ENCODE measurements at regions not wholly inside any gene's neighbourhood (a gene's known extent, or its start where the extent isn't known, plus 50 kb on each side); places are given as distances from the start of the nearest gene placed in this dataset.

- DNase-seq (ENCODE audit: low read depth) = no peak
Measured at GRCh38 chr6:139852067-139852466, 477.6 kb upstream of the CITED2 start.

DNA sequence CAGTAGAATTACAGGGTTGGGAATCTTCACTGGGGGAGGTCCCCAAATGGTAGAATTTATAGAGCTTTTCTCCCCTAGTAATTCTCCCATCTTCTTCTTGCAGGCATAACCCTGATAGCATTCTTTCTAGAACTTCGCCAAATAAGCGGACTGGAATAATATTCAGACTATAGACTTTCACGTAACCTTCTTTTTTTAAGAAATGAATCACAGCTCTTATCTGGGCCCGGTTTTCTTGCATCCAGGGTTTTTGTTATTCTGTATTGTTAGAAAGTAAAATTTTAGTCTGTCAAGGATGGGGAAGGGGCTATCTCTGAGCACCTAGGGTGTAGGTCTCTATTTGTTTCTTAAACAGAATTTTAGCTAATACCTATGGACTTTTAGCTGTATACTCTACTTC lies 476.8 kb upstream of the CITED2 start:
- no peak for DNase-seq (ENCODE audit: low read depth)

GRCh38 chr6:139850512-139850911 lies 476.1 kb upstream of the CITED2 start:
- no peak for DNase-seq (ENCODE audit: low read depth)

DNA sequence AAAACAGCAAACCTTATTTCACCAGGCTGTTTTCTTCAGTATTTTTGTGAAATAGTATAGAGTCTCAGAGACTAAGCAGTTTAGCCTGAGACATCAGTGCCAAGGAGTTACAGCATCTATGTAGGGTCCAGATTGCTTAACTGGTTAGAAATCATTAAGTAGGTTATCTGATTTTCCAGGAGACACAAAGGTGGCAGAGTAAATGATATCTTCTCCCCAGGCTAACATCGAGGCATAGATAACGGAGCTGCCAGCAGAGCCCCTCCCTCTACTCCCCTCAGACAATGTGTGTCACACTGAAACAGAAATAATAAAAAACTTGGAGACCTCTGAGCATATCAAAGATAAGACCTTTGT lies 473.0 kb upstream of the CITED2 start:
- DNase-seq (ENCODE audit: low read depth) = no peak

DNA sequence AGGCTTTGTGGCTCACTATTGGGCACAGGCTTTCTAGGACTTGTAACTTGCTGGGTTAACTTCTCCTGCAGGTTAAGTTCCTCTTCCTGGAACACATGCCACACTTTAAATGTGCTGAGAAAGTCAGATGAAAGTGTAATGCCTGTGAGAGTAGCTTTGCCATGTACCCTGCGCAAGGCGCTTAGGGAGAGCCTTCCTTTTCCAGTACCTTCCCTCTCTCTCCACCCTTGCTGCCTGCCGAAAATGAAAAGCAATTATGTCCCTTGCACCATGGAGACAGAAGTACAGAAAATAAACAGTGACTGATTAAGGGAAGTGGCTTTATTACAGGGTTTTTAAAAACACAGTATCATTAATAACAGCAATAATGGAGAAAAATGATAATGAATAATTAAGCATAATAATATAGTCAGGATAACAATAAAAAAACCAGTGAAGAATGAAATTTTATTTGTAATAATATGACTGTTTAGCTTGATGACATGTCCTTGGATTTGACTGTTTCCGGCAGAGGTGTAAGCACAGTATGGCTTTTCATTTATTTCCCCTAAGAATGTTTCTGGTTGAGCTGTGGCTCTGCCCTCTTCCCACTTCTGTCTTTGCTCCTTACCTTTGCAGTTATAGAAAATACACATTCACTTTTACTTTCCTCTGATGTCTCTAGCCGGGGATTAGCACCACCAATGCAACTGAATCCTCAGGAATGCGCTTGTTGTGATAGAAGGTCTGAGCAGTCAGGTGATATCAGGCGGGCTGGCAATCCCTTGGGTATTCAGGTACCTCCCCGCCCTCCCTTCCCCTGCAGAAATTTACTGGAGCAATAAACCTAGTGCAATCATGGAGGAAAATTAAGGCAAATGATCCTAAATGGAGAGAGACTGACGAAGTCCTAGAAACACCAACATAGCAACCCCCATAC lies 472.3 kb upstream of the CITED2 start:
- DNase-seq (ENCODE audit: low read depth) = no peak

DNA sequence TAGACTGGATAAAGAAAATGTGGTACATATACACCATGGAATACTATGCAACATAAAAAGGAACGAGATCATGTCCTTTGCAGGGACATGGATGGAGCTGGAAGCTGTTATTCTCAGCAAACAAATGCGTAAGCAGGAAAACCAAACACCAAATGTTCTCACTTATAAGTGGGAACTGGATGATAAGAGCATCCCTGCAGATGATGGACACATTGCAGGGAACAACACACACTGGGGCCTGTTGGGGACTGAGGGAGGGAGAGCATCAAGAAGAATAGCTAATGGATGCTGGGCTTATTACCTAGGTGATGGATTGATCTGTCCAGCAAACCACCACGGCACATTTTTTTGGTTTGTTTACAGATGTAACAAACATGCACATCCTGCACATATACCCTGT lies 470.5 kb upstream of the CITED2 start:
- DNase-seq (ENCODE audit: low read depth) = no peak

GRCh38 chr6:139841794-139842215 lies 467.4 kb upstream of the CITED2 start:
- DNase-seq (ENCODE audit: low read depth) = no peak

DNA sequence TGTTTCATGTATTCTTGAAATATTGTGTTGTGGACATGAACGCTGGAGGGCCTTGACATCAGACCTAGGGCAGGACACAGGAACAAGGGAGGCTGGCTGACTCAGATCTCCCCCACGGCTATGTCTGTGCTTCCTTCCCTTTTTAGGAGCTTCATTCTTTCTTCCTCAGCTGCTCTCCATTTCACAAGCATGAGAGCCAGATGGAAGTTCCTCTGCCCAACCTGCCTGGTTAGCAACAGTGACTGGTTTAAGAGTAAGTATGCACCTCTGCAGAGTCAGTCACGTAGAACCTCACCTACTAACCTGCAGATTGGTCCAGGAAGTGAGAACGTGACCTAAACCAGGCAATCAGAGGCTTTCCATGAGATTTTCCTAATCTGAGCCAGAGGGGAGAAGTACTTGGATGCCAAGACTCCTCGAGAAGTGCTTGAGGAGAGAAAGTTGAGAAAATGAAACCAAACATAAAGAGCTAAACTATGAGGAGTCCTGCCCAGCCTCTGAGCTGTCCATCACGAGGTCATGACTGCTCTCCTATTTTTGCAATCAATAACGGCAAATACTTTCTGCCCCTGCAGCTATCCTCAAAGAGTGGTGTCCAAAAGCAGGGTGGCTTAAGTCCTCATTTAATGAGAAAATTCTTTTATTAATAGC lies 465.2 kb upstream of the CITED2 start:
- peak; percentile 14 for DNase-seq (ENCODE audit: low read depth)

DNA sequence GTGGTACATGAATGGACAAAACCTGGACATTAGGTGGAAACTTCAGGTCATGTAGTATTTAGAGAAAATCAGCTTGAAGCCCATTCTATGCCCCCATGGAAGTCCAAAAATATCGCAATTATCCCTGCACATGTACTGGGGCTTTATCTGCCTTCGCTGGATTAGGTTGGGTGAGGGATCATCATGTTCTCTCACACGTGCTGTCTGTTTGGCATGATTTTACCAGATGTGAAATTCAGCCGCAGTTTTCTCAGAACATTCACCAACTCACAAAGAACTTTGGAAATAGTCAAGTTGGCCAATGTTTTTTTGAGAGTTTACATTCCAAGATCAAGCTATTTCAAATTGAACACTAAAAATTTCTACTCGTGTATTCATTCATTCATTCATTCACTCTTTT lies 459.8 kb upstream of the CITED2 start:
- no peak for DNase-seq (ENCODE audit: low read depth)

GRCh38 chr6:139833592-139833991 lies 459.1 kb upstream of the CITED2 start:
- DNase-seq (ENCODE audit: low read depth) = no peak

- DNase-seq (ENCODE audit: low read depth) = no peak
Measured at GRCh38 chr6:139832493-139833305, 458.3 kb upstream of the CITED2 start.

DNA sequence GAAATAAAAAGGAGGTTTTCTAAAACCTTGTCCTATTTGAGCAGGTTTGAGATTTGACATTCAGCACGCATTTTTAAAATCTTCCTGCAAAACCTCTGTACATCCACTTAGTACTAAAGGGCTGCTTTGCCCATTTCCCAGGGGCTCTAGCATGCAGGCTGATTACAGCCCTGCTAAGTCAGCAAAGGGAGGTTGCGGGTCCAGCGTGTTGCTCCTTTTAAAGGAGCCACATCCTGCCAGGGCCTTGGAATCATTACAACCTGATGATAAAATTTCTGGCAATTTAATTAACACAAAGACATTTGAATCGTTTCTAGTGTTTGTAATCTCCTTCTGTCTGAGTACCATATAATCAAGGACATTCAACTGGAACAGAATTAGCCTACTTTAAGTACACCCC lies 455.1 kb upstream of the CITED2 start:
- DNase-seq (ENCODE audit: low read depth) = no peak

DNA sequence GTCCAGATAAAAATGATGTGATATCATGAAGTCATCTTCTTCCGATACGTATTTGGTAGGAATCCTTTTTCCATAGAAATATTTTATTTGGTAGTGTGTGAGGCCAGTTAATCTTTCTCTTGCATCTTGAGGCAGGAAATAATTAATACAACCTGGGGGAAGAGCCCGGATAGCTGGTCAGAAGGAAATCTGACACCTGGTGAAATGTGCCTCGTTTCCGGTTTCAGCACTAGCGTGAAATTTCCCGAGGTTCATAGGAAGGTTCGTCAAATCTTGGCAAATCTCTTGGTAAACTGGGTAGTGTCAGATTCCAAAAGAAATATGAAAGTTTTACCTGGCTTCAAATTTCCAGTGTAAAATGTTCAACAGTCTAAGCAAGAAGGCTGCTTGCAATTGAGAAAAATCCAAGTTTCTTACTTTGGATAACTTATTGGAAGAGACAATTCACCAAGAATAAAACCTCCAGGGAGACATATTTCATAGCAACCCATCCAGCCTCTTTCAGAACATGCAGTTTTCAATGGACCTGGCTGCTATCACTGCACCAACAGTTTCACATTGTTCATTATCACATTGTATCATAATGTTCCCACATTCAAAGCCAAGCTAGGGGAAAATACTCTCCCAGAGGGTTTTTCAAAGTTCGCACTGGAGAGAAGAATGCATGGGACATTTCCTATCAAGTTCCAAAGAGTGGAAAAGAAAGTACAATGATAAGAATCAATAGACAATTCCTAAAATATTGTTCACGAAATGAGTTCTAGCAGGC lies 454.5 kb upstream of the CITED2 start:
- DNase-seq (ENCODE audit: low read depth) = no peak

- DNase-seq (ENCODE audit: low read depth) = no peak
Measured at GRCh38 chr6:139825935-139826374, 451.5 kb upstream of the CITED2 start.

DNA sequence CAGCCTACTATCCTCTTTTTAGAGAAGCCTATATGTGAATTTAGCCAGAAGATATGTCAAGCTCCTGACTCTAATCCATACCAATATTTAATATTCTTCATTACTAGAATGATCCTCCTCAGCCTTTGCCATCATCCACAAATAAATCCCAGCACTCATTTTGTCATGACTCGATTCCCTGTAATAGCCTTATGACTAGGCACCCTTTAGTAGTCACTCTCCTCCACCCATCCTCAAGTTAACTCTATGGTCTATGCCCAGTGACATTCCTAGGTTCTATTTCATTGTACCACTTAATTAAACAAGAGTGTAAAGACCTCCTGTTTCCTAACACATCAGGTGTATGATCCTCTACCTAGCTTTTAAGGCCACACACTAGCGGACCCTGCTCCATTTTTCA lies 450.4 kb upstream of the CITED2 start:
- no peak for DNase-seq (ENCODE audit: low read depth)

GRCh38 chr6:139823808-139824126 lies 449.3 kb upstream of the CITED2 start:
- no peak for DNase-seq (ENCODE audit: low read depth)

- peak; percentile 37 for DNase-seq (ENCODE audit: low read depth)
Measured at GRCh38 chr6:139823099-139823807, 448.8 kb upstream of the CITED2 start.

GRCh38 chr6:139821676-139822223 lies 447.3 kb upstream of the CITED2 start:
- DNase-seq (ENCODE audit: low read depth) = no peak

GRCh38 chr6:139820210-139820609 lies 445.8 kb upstream of the CITED2 start:
- no peak for DNase-seq (ENCODE audit: low read depth)

DNA sequence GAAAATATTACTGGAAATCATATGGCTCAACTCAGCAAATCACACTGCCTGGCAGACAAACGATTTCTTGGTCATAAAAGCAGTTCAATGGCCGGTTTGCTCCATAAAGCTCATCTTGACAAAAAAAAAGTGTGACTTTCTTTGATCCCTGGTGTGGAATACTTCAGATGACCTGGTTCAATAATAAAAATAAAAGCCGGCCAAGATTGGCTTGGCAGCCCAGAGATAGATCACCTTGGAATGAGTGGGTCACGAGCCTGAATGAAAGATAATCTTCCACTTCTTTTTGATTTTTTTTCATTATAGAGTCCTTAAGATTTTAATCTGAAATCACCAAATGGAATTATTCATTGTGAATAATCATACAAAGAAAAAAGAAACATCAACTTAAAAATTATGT lies 445.3 kb upstream of the CITED2 start:
- DNase-seq (ENCODE audit: low read depth) = no peak

GRCh38 chr6:139812939-139813338 lies 438.5 kb upstream of the CITED2 start:
- DNase-seq (ENCODE audit: low read depth) = no peak
